B cell (primary cell): ENCODE measurements at regions not wholly inside any gene's neighbourhood (a gene's known extent, or its start where the extent isn't known, plus 50 kb on each side); places are given as distances from the start of the nearest gene placed in this dataset.

Experiments
- ATAC-seq: fragments of 200-7000 bp; cut with Tn5 transposase; one replicate; pipeline ENCODE4 v1.10.0; 2021; ENCODE audit warnings: low read depth, mild to moderate bottlenecking, moderate number of reproducible peaks, moderate library complexity
- CTCF ChIA-PET: fragments of 350-600 bp; sonication (Branson Sonifier 250); formaldehyde crosslinking; loops from one replicate; lab custom pipeline; 2021; ENCODE audit warnings: antibody characterized with exemption, inconsistent platforms; lab: Charles Lee
- POLR2A ChIA-PET: fragments of 350-600 bp; sonication (Branson Sonifier 250); formaldehyde crosslinking; loops from one replicate; lab custom pipeline; 2021; ENCODE audit warnings: antibody characterized with exemption; lab: Charles Lee
- DNase-seq: peaks from one replicate; pipeline ENCODE4 v3.0.0; 2013
- H2AFZ ChIP-seq: 2 replicates; pipeline ENCODE4 v1.6.1; 2012; ENCODE audit warnings: mild to moderate bottlenecking, low read depth, low read length; ENCODE audit not compliant: insufficient read depth, poor library complexity, severe bottlenecking
- H3K27ac ChIP-seq, 2 donors: 1 replicate in 1 of 2; 2 replicates in 1 of 2; pipeline ENCODE4 v1.5.1; 2012 to 2013; ENCODE audit warnings: low read length in 2 of 2, mild to moderate bottlenecking in 2 of 2, moderate library complexity in 1 of 2
- H3K27me3 ChIP-seq, 4 experiments: fragments of 200-600 bp in 1 of 4; sonication (generic) in 1 of 4; replicated peaks in 1 of 4; 1 replicate in 2 of 4; 2 replicates in 2 of 4; pipeline versions ENCODE4 v1.6.1 to v1.7.0; 2013 to 2016; ENCODE audit warnings: low read length in 3 of 4, mild to moderate bottlenecking in 2 of 4, mixed read lengths in 1 of 4, moderate library complexity in 1 of 4; ENCODE audit not compliant: insufficient read depth in 4 of 4, control insufficient read depth in 3 of 4; ENCODE audit errors: control extremely low read depth in 1 of 4
- H3K36me3 ChIP-seq, 2 experiments: replicated peaks in 1 of 2; 1 replicate in 1 of 2; 2 replicates in 1 of 2; pipeline versions ENCODE4 v1.6.1 to v1.7.1; 2013; ENCODE audit warnings: low read length in 1 of 2; ENCODE audit not compliant: insufficient read depth in 2 of 2, control insufficient read depth in 1 of 2; ENCODE audit errors: control extremely low read depth in 1 of 2, extremely low read depth in 1 of 2
- H3K4me1 ChIP-seq, 2 donors: fragments of 200-600 bp in 1 of 2; sonication (generic) in 1 of 2; 1 replicate in 1 of 2; 2 replicates in 1 of 2; pipeline versions ENCODE4 v1.5.1 to v1.6.1; 2013 to 2017; ENCODE audit warnings: low read length in 2 of 2; ENCODE audit not compliant: control insufficient read depth in 2 of 2, insufficient read depth in 2 of 2
- H3K4me2 ChIP-seq: replicated peaks from 2 replicates; pipeline ENCODE3; 2012; ENCODE audit warnings: mild to moderate bottlenecking, low read depth, low read length; ENCODE audit not compliant: poor library complexity, severe bottlenecking
- H3K4me3 ChIP-seq, 5 experiments: fragments of 200-600 bp in 1 of 5; sonication (generic) in 1 of 5; 1 replicate in 3 of 5; 2 replicates in 2 of 5; pipeline versions ENCODE4 v1.5.1 to v1.7.0; 2011 to 2016; ENCODE audit warnings: low read length in 4 of 5, mild to moderate bottlenecking in 4 of 5, low read depth in 2 of 5, control low read depth in 1 of 5, moderate library complexity in 1 of 5; ENCODE audit not compliant: insufficient read depth in 1 of 5; ENCODE audit errors: control extremely low read depth in 1 of 5, extremely low read depth in 1 of 5
- H3K79me2 ChIP-seq: fragments of 200-600 bp; sonication (generic); one replicate; pipeline ENCODE4 v1.6.0; 2016; ENCODE audit warnings: low read length; ENCODE audit not compliant: control insufficient read depth, insufficient read depth
- H3K9ac ChIP-seq: fragments of 200-600 bp; sonication (generic); 2 replicates; pipeline ENCODE4 v1.6.1; 2017; ENCODE audit warnings: mild to moderate bottlenecking, low read length, moderate library complexity
- H3K9me3 ChIP-seq, 3 donors: one replicate each; pipeline versions ENCODE4 v1.6.1 to v1.7.1; 2013; ENCODE audit warnings: low read length in 2 of 3; ENCODE audit not compliant: control insufficient read depth in 2 of 3, insufficient read depth in 1 of 3; ENCODE audit errors: control extremely low read depth in 1 of 3
- H4K20me1 ChIP-seq: 2 replicates; pipeline ENCODE4 v1.6.0; 2012; ENCODE audit warnings: mild to moderate bottlenecking, low read length; ENCODE audit not compliant: insufficient read depth, control insufficient read depth, poor library complexity, severe bottlenecking
- H3K27ac Mint-ChIP-seq: one replicate; pipeline ENCODE4 v1.8.0; 2021; ENCODE audit warnings: mixed read lengths
- H3K27me3 Mint-ChIP-seq: one replicate; pipeline ENCODE4 v1.8.0; 2021; ENCODE audit warnings: mixed read lengths
- H3K4me1 Mint-ChIP-seq: one replicate; pipeline ENCODE4 v1.8.0; 2021; ENCODE audit warnings: mixed read lengths
- H3K4me3 Mint-ChIP-seq: one replicate; pipeline ENCODE4 v1.8.0; 2021; ENCODE audit warnings: mixed read lengths
- H3K9me3 Mint-ChIP-seq: one replicate; pipeline ENCODE4 v1.8.0; 2022; ENCODE audit warnings: mixed read lengths; ENCODE audit not compliant: insufficient read depth
- CTCF ChIP-seq: fragments of 200-600 bp; IDR thresholded peaks from one replicate; pipeline ENCODE4 v1.8.0; 2022; ENCODE audit warnings: antibody characterized with exemption, mild to moderate bottlenecking
- EZH2 ChIP-seq: IDR thresholded peaks from 2 replicates; pipeline ENCODE4 v1.6.1; 2012; ENCODE audit warnings: borderline replicate concordance, low read depth, mild to moderate bottlenecking, moderate library complexity, low read length; ENCODE audit not compliant: insufficient read depth, poor library complexity, severe bottlenecking
- WGBS: methylation state at CpG from one replicate; pipeline ENCODE4 v1.1.5; 2013; ENCODE audit warnings: missing lambda C conversion rate; ENCODE audit not compliant: insufficient coverage; 5-methylcytosine and 5-hydroxymethylcytosine counted together
- intact Hi-C: fragments of 100-400 bp; cut with micrococcal nuclease; formaldehyde crosslinking; loops from one replicate; pipeline ENCODE4 v1.10.0; 2022

DNA sequence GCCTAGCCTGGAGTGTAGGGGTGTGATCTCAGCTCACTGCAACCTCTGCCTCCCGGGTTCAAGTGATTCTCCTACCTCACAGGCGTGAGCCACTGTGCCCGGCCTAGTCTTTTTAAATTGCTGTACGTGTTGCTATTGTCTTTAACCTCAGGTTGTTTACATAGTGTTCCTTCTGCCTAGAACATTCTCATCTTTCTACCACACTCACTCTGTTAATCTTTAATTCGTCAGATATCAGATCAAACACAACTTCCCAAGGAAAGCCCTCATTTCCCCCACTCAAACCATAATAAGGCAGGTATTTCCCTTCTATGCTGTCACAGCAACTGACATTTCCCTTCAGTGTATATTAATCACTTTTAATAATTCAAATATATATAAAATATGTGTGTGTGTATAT, 1310.0 kb upstream of the C9orf72 start:
- no peaks in the 10 kb centered on the region for H4K20me1 ChIP-seq
- H3K4me2 ChIP-seq, result no peak overlapping the region
- intact Hi-C loops, result no loop called here
- CTCF ChIA-PET, result no interaction called here
- no peak for ATAC-seq
- H3K4me1 ChIP-seq, result no peaks in the 10 kb centered on the region
- DNase-seq, result no peak
- no peaks in the 10 kb centered on the region for H3K36me3 ChIP-seq
- H3K4me3 ChIP-seq, result no peak overlapping the region
- H3K27ac ChIP-seq, result no peak overlapping the region
- H3K9me3 Mint-ChIP-seq, result peaks cover 1% of the 10 kb centered on the region
- H3K9me3 ChIP-seq, result peaks cover 0 to 2% (median 0%) of the 10 kb centered on the region in 3 donors
- no peak overlapping the region for H3K9ac ChIP-seq
- no peak overlapping the region for H2AFZ ChIP-seq
- no peak overlapping the region for H3K27ac Mint-ChIP-seq
- no peaks in the 10 kb centered on the region for H3K4me1 Mint-ChIP-seq
- H3K27me3 Mint-ChIP-seq, result no peaks in the 10 kb centered on the region
- 27% methylated on average over 3 of the region's 5 CpGs for WGBS
- no peaks in the 10 kb centered on the region for H3K79me2 ChIP-seq
- TF ChIP-seq CTCF, result no peak
- H3K27me3 ChIP-seq, result no peaks in the 10 kb centered on the region
- POLR2A ChIA-PET, result no interaction called here
- no peak overlapping the region for H3K4me3 Mint-ChIP-seq

- Histone ChIP-seq H3K4me1 (no peaks in the 10 kb centered on the region), H3K9ac (no peak overlapping the region), H3K27me3 (no peaks in the 10 kb centered on the region), H3K4me3 (no peak overlapping the region), H3K36me3 (no peaks in the 10 kb centered on the region), H3K27ac (no peak overlapping the region), H3K4me2 (no peak overlapping the region), H2AFZ (no peak overlapping the region), H3K79me2 (no peaks in the 10 kb centered on the region), H3K9me3 (peaks cover 0 to 2% (median 0%) of the 10 kb centered on the region in 3 donors), H4K20me1 (no peaks in the 10 kb centered on the region)
- CTCF ChIA-PET, result no interaction called here
- no peak overlapping the region for H3K27ac Mint-ChIP-seq
- TF ChIP-seq CTCF (no peak), EZH2 (no peak)
- no peak overlapping the region for H3K4me3 Mint-ChIP-seq
- ATAC-seq (no peak), DNase-seq (no peak)
- WGBS, result no CpG with 5 or more reads among the region's 2 CpGs
- no peaks in the 10 kb centered on the region for H3K27me3 Mint-ChIP-seq
- intact Hi-C loops, result no loop called here
- POLR2A ChIA-PET, result no interaction called here
- no peaks in the 10 kb centered on the region for H3K9me3 Mint-ChIP-seq
- no peaks in the 10 kb centered on the region for H3K4me1 Mint-ChIP-seq
These were observed 1314.1 kb upstream of the C9orf72 start for GRCh38 chr9:28887188-28887884.
